Neural crest cell (in vitro differentiated cells): ENCODE measurements at regions not wholly inside any gene's neighbourhood (a gene's known extent, or its start where the extent isn't known, plus 50 kb on each side); places are given as distances from the start of the nearest gene placed in this dataset.

Experiments used
- DNase-seq: peaks from one replicate; pipeline ENCODE4 v3.0.0; 2021; ENCODE audit warnings: low read depth, mixed read lengths, low spot score
- H3K27ac Mint-ChIP-seq: one replicate; pipeline ENCODE4 v1.8.0; 2021; ENCODE audit warnings: mild to moderate bottlenecking, mixed read lengths; ENCODE audit not compliant: unreplicated experiment
- H3K27me3 Mint-ChIP-seq: 2 replicates; pipeline ENCODE4 v1.8.0; 2021; ENCODE audit warnings: low read depth, mild to moderate bottlenecking, mixed read lengths
- H3K36me3 Mint-ChIP-seq: 2 replicates; pipeline ENCODE4 v1.8.0; 2021; ENCODE audit warnings: low read depth, mild to moderate bottlenecking, mixed read lengths
- H3K4me1 Mint-ChIP-seq: 2 replicates; pipeline ENCODE4 v1.8.0; 2021; ENCODE audit warnings: mixed read lengths
- H3K4me3 Mint-ChIP-seq: one replicate; pipeline ENCODE4 v1.8.0; 2021; ENCODE audit warnings: mild to moderate bottlenecking, mixed read lengths
- H3K9me3 Mint-ChIP-seq: 2 replicates; pipeline ENCODE4 v1.8.0; 2021; ENCODE audit warnings: mixed read lengths
- CTCF ChIP-seq: fragments of 200-600 bp; sonication (generic); conservative IDR thresholded peaks from 2 replicates; pipeline ENCODE4 v1.5.0; 2021; ENCODE audit warnings: antibody characterized with exemption, mild to moderate bottlenecking

- no peak for DNase-seq
- H3K4me1 Mint-ChIP-seq, result peaks cover 11% of the 10 kb centered on the region
- no peak overlapping the region for H3K4me3 Mint-ChIP-seq
- H3K36me3 Mint-ChIP-seq, result no peaks in the 10 kb centered on the region
- H3K27me3 Mint-ChIP-seq, result no peaks in the 10 kb centered on the region
- H3K27ac Mint-ChIP-seq, result no peak overlapping the region
- peaks cover 7% of the 10 kb centered on the region for H3K9me3 Mint-ChIP-seq
- TF ChIP-seq CTCF, result no peak
Observed at GRCh38 chr21:15164273-15164672, 99.5 kb upstream of the NRIP1 start.

GRCh38 chr21:15164678-15165303 is 100.0 kb upstream of the NRIP1 start:
- Mint-ChIP-seq H3K4me3 (no peak overlapping the region), H3K27ac (no peak overlapping the region), H3K36me3 (no peaks in the 10 kb centered on the region), H3K4me1 (peaks cover 11% of the 10 kb centered on the region), H3K9me3 (peaks cover 7% of the 10 kb centered on the region), H3K27me3 (no peaks in the 10 kb centered on the region)
- TF ChIP-seq CTCF, result no peak
- DNase-seq, result no peak

GRCh38 chr21:15170614-15171013 is 105.8 kb upstream of the NRIP1 start:
- no peak overlapping the region for H3K27ac Mint-ChIP-seq
- no peak for TF ChIP-seq CTCF
- no peak for DNase-seq
- no peaks in the 10 kb centered on the region for H3K36me3 Mint-ChIP-seq
- no peak overlapping the region for H3K4me3 Mint-ChIP-seq
- peaks cover 3% of the 10 kb centered on the region for H3K9me3 Mint-ChIP-seq
- H3K4me1 Mint-ChIP-seq, result no peaks in the 10 kb centered on the region
- H3K27me3 Mint-ChIP-seq, result no peaks in the 10 kb centered on the region

GRCh38 chr21:15171546-15171945 is 106.7 kb upstream of the NRIP1 start:
- Mint-ChIP-seq H3K4me1 (no peaks in the 10 kb centered on the region), H3K9me3 (peaks cover 3% of the 10 kb centered on the region), H3K27me3 (no peaks in the 10 kb centered on the region), H3K36me3 (no peaks in the 10 kb centered on the region), H3K27ac (no peak overlapping the region), H3K4me3 (no peak overlapping the region)
- DNase-seq, result no peak
- no peak for TF ChIP-seq CTCF

- TF ChIP-seq CTCF, result no peak
- H3K4me1 Mint-ChIP-seq, result no peaks in the 10 kb centered on the region
- no peaks in the 10 kb centered on the region for H3K27me3 Mint-ChIP-seq
- H3K27ac Mint-ChIP-seq, result no peak overlapping the region
- H3K9me3 Mint-ChIP-seq, result peaks cover 3% of the 10 kb centered on the region
- no peak for DNase-seq
- H3K36me3 Mint-ChIP-seq, result no peaks in the 10 kb centered on the region
- H3K4me3 Mint-ChIP-seq, result no peak overlapping the region
Observed at GRCh38 chr21:15172963-15173362, 108.2 kb upstream of the NRIP1 start.
